ENCODE measurements at regions not wholly inside any gene's neighbourhood (a gene's known extent, or its start where the extent isn't known, plus 50 kb on each side); places are given as distances from the start of the nearest gene placed in this dataset.

GRCh38 chr13:57552437-57552836 lies 79.1 kb upstream of the PCDH17 start:
- Histone ChIP-seq H3K4me3 (ENCODE audit: control extremely low read depth in 1 of 5, extremely low read depth in 1 of 5, insufficient read depth in 1 of 5, low read depth in 2 of 5, low read length in 4 of 5) (no peak overlapping the region), H3K4me2 (replicated peaks; ENCODE audit: low read depth, low read length, poor library complexity, severe bottlenecking) (no peak overlapping the region), H3K36me3 (replicated peaks in 1 of 2; ENCODE audit: control extremely low read depth in 1 of 2, control insufficient read depth in 1 of 2, extremely low read depth in 1 of 2, insufficient read depth in 2 of 2, low read length in 1 of 2) (no peaks in the 10 kb centered on the region), H3K27ac (ENCODE audit: low read length in 2 of 2) (no peak overlapping the region), H4K20me1 (ENCODE audit: control insufficient read depth, insufficient read depth, low read length, poor library complexity, severe bottlenecking) (no peaks in the 10 kb centered on the region), H3K79me2 (ENCODE audit: control insufficient read depth, insufficient read depth, low read length) (no peaks in the 10 kb centered on the region), H3K9me3 (ENCODE audit: control extremely low read depth in 1 of 3, control insufficient read depth in 2 of 3, insufficient read depth in 1 of 3, low read length in 2 of 3) (peaks cover 0 to 3% (median 2%) of the 10 kb centered on the region in 3 donors), H2AFZ (ENCODE audit: insufficient read depth, low read depth, low read length, poor library complexity, severe bottlenecking) (no peak overlapping the region), H3K4me1 (ENCODE audit: control insufficient read depth in 2 of 2, insufficient read depth in 2 of 2, low read length in 2 of 2) (no peaks in the 10 kb centered on the region), H3K27me3 (replicated peaks in 1 of 4; ENCODE audit: control extremely low read depth in 1 of 4, control insufficient read depth in 3 of 4, insufficient read depth in 4 of 4, low read length in 3 of 4) (no peaks in the 10 kb centered on the region), H3K9ac (ENCODE audit: low read length) (no peak overlapping the region)
- ChIA-PET POLR2A (no interaction called here), CTCF (no interaction called here)
- Mint-ChIP-seq H3K27me3 (no peaks in the 10 kb centered on the region), H3K4me3 (no peak overlapping the region), H3K9me3 (ENCODE audit: insufficient read depth) (no peaks in the 10 kb centered on the region), H3K4me1 (no peaks in the 10 kb centered on the region), H3K27ac (no peak overlapping the region)
- ATAC-seq (ENCODE audit: low read depth) (no peak), DNase-seq (no peak)
- intact Hi-C loops (cut with micrococcal nuclease) = no loop called here
- WGBS (ENCODE audit: insufficient coverage) = 73% methylated on average over 3 of the region's 3 CpGs
- TF ChIP-seq EZH2 (IDR thresholded peaks at IDR 0.05; ENCODE audit: borderline replicate concordance, insufficient read depth, low read depth, low read length, poor library complexity, severe bottlenecking) (no peak), CTCF (IDR thresholded peaks at IDR 0.05) (no peak)

- no peak overlapping the region for H3K4me3 ChIP-seq (ENCODE audit: control extremely low read depth in 1 of 5, extremely low read depth in 1 of 5, insufficient read depth in 1 of 5, low read depth in 2 of 5, low read length in 4 of 5)
- peaks cover 0 to 3% (median 2%) of the 10 kb centered on the region in 3 donors for H3K9me3 ChIP-seq (ENCODE audit: control extremely low read depth in 1 of 3, control insufficient read depth in 2 of 3, insufficient read depth in 1 of 3, low read length in 2 of 3)
- no peak overlapping the region for H2AFZ ChIP-seq (ENCODE audit: insufficient read depth, low read depth, low read length, poor library complexity, severe bottlenecking)
- H3K27me3 ChIP-seq (replicated peaks in 1 of 4; ENCODE audit: control extremely low read depth in 1 of 4, control insufficient read depth in 3 of 4, insufficient read depth in 4 of 4, low read length in 3 of 4) = no peaks in the 10 kb centered on the region
- TF ChIP-seq EZH2 (IDR thresholded peaks at IDR 0.05; ENCODE audit: borderline replicate concordance, insufficient read depth, low read depth, low read length, poor library complexity, severe bottlenecking) (no peak), CTCF (IDR thresholded peaks at IDR 0.05) (no peak)
- ATAC-seq (ENCODE audit: low read depth) (no peak), DNase-seq (no peak)
- no peak overlapping the region for H3K9ac ChIP-seq (ENCODE audit: low read length)
- H3K4me1 ChIP-seq (ENCODE audit: control insufficient read depth in 2 of 2, insufficient read depth in 2 of 2, low read length in 2 of 2) = no peaks in the 10 kb centered on the region
- H3K9me3 Mint-ChIP-seq (ENCODE audit: insufficient read depth) = no peaks in the 10 kb centered on the region
- no peak overlapping the region for H3K27ac Mint-ChIP-seq
- ChIA-PET POLR2A (no interaction called here), CTCF (no interaction called here)
- H3K4me1 Mint-ChIP-seq = no peaks in the 10 kb centered on the region
- no peaks in the 10 kb centered on the region for H3K27me3 Mint-ChIP-seq
- H3K4me2 ChIP-seq (replicated peaks; ENCODE audit: low read depth, low read length, poor library complexity, severe bottlenecking) = no peak overlapping the region
- no peak overlapping the region for H3K4me3 Mint-ChIP-seq
- H3K27ac ChIP-seq (ENCODE audit: low read length in 2 of 2) = no peak overlapping the region
- H4K20me1 ChIP-seq (ENCODE audit: control insufficient read depth, insufficient read depth, low read length, poor library complexity, severe bottlenecking) = no peaks in the 10 kb centered on the region
- no peaks in the 10 kb centered on the region for H3K36me3 ChIP-seq (replicated peaks in 1 of 2; ENCODE audit: control extremely low read depth in 1 of 2, control insufficient read depth in 1 of 2, extremely low read depth in 1 of 2, insufficient read depth in 2 of 2, low read length in 1 of 2)
- intact Hi-C loops (cut with micrococcal nuclease) = no loop called here
- no CpG with 5 or more reads among the region's 1 CpG for WGBS (ENCODE audit: insufficient coverage)
- H3K79me2 ChIP-seq (ENCODE audit: control insufficient read depth, insufficient read depth, low read length) = no peaks in the 10 kb centered on the region
Observed at GRCh38 chr13:57553932-57554331, 77.6 kb upstream of the PCDH17 start.

Data from B cell (primary cell).